ENCODE measurements at regions not wholly inside any gene's neighbourhood (a gene's known extent, or its start where the extent isn't known, plus 50 kb on each side); places are given as distances from the start of the nearest gene placed in this dataset.

DNA sequence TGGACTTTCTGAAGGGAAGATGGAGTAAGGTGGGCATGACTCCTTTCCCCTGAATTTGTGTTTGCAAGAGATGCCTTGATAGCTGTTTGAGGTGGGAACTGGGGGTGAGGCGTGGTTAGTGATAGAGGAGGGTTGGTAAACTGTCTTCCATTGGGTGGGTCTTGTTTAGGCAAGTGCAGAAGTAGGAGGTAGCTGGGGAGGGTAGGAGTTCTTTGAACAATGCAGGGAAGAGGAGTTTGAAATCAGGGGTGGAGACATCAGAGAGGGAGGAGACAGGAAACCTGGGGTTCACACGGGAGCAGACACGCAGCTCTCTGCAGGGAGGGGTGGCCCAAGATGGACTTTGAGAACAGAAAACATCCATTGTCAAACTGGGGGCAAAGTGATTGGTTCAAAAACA, 267.1 kb downstream of the TSN start:
- Histone ChIP-seq H3K36me3 (ENCODE audit: insufficient read depth in 1 of 2, low read depth in 1 of 2) (no peaks in the 10 kb centered on the region), H3K27ac (no peak overlapping the region), H3K9me3 (no peaks in the 10 kb centered on the region), H3K27me3 (ENCODE audit: insufficient read depth in 3 of 3, low read length in 2 of 3) (no peaks in the 10 kb centered on the region), H3K4me1 (no peaks in the 10 kb centered on the region), H3K4me3 (no peak overlapping the region)
- DNase-seq (no peak), ATAC-seq (no peak)
- no peak for TF ChIP-seq CTCF (IDR thresholded peaks at IDR 0.05)
- 72 to 84% (median 77%) methylated on average over 3 of the region's 3 CpGs for WGBS, 3 donors
- intact Hi-C loops (cut with DNase I), result no loop called here

GRCh38 chr2:122023059-122023864, 267.8 kb downstream of the TSN start:
- Histone ChIP-seq H3K27ac (no peak overlapping the region), H3K27me3 (ENCODE audit: insufficient read depth in 3 of 3, low read length in 2 of 3) (no peaks in the 10 kb centered on the region), H3K4me3 (no peak overlapping the region), H3K9me3 (no peaks in the 10 kb centered on the region), H3K4me1 (no peaks in the 10 kb centered on the region), H3K36me3 (ENCODE audit: insufficient read depth in 1 of 2, low read depth in 1 of 2) (no peaks in the 10 kb centered on the region)
- intact Hi-C loops (cut with DNase I), result no loop called here
- WGBS, 3 donors, result 50 to 55% (median 53%) methylated on average over 7 of the region's 7 CpGs
- ATAC-seq (no peak), DNase-seq (no peak)
- no peak for TF ChIP-seq CTCF (IDR thresholded peaks at IDR 0.05)

- Histone ChIP-seq H3K4me1 (no peaks in the 10 kb centered on the region), H3K4me3 (no peak overlapping the region), H3K36me3 (ENCODE audit: insufficient read depth in 1 of 2, low read depth in 1 of 2) (no peaks in the 10 kb centered on the region), H3K27me3 (ENCODE audit: insufficient read depth in 3 of 3, low read length in 2 of 3) (no peaks in the 10 kb centered on the region), H3K9me3 (no peaks in the 10 kb centered on the region), H3K27ac (no peak overlapping the region)
- DNase-seq, result no peak
- intact Hi-C loops (cut with DNase I), result no loop called here
- TF ChIP-seq CTCF (IDR thresholded peaks at IDR 0.05), result no peak
- WGBS, 3 donors, result 89 to 94% (median 91%) methylated on average over 9 of the region's 9 CpGs
- no peak for ATAC-seq
These were observed 272.2 kb downstream of the TSN start for GRCh38 chr2:122027510-122028217.

DNA sequence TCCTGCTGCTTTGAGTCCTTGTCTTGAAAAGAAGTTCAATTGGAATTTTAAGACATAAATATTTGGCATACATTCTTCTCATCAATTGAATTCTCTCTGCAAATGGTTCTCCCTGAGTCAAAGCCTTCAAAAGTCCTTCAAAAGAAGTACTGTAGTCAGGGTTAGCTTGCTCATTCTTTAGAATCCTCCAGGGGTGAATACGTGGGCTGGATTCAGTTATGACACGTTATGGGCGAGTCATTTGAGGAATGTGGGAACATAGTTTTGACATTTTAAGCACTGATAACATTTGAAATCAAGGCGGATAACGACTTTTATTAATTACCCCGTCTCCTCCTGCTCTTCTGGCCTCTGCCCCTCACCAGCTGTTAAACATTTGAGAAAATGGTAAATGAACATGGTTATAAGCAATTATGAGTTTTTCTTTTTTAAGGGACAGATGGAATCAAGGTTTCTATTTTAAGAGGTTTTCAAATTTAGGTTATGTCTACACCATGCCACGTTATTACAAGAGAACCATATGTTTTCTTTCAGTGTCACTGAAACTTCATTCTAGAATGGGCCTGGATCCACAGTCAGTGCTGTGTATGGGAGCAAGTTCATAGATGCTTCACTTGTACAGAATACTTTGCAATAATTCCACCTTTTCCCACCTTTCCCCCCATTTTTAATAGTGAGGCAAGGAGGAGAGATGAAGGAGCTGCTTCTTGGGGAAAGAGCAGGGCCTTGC, 273.1 kb downstream of the TSN start:
- DNase-seq (no peak), ATAC-seq (no peak)
- no peak for TF ChIP-seq CTCF (IDR thresholded peaks at IDR 0.05)
- intact Hi-C loops (cut with DNase I), result no loop called here
- no peak overlapping the region for H3K4me3 ChIP-seq
- H3K4me1 ChIP-seq, result no peaks in the 10 kb centered on the region
- H3K27ac ChIP-seq, result no peak overlapping the region
- H3K36me3 ChIP-seq (ENCODE audit: insufficient read depth in 1 of 2, low read depth in 1 of 2), result no peaks in the 10 kb centered on the region
- 37 to 43% (median 41%) methylated on average over 7 of the region's 7 CpGs for WGBS, 3 donors
- no peaks in the 10 kb centered on the region for H3K9me3 ChIP-seq
- H3K27me3 ChIP-seq (ENCODE audit: insufficient read depth in 3 of 3, low read length in 2 of 3), result no peaks in the 10 kb centered on the region
